Skin of body (tissue), 1 donor: ENCODE measurements at regions not wholly inside any gene's neighbourhood (a gene's known extent, or its start where the extent isn't known, plus 50 kb on each side); places are given as distances from the start of the nearest gene placed in this dataset.
"Not testable (repeated sequence)": the region's sequence is repeated elsewhere in the genome, so short reads cannot be mapped to it uniquely, and the experiment has no call there.

Experiments used
- DNase-seq: peaks from one replicate; lab custom pipeline; 2025; lab: John Stamatoyannopoulos, UW

GRCh38 chr3:153734777-153735551 is 386.2 kb upstream of the ARHGEF26 start:
- DNase-seq: no peak

GRCh38 chr3:153740109-153740508 is 381.1 kb upstream of the ARHGEF26 start:
- no peak for DNase-seq

GRCh38 chr3:153744889-153745288 is 376.3 kb upstream of the ARHGEF26 start:
- DNase-seq: no peak

- DNase-seq: no peak
Measured at GRCh38 chr3:153746211-153746610, 375.0 kb upstream of the ARHGEF26 start.

- no peak for DNase-seq
Measured at GRCh38 chr3:153749070-153749610, 372.1 kb upstream of the ARHGEF26 start.

- DNase-seq: no peak
Measured at GRCh38 chr3:153752405-153753027, 368.7 kb upstream of the ARHGEF26 start.

- DNase-seq: no peak
Measured at GRCh38 chr3:153753035-153753434, 368.2 kb upstream of the ARHGEF26 start.

GRCh38 chr3:153756816-153757215 is 364.4 kb upstream of the ARHGEF26 start:
- DNase-seq: no peak

GRCh38 chr3:153757839-153758238 is 363.4 kb upstream of the ARHGEF26 start:
- DNase-seq: no peak

GRCh38 chr3:153760948-153761347 is 360.2 kb upstream of the ARHGEF26 start:
- DNase-seq: no peak

- no peak for DNase-seq
Measured at GRCh38 chr3:153762411-153763235, 358.6 kb upstream of the ARHGEF26 start.

GRCh38 chr3:153767601-153768560 is 353.3 kb upstream of the ARHGEF26 start:
- DNase-seq: no peak

GRCh38 chr3:153768561-153769469 is 352.4 kb upstream of the ARHGEF26 start:
- peak; percentile 43 for DNase-seq

- peak; percentile 87 for DNase-seq
Measured at GRCh38 chr3:153783106-153783505, 338.1 kb upstream of the ARHGEF26 start.

GRCh38 chr3:153783741-153784480 is 337.3 kb upstream of the ARHGEF26 start:
- DNase-seq: peak; percentile 97

GRCh38 chr3:153785901-153786300 is 335.3 kb upstream of the ARHGEF26 start:
- no peak for DNase-seq

GRCh38 chr3:153789380-153789779 is 331.8 kb upstream of the ARHGEF26 start:
- DNase-seq: no peak

GRCh38 chr3:153797056-153797455 is 324.1 kb upstream of the ARHGEF26 start:
- not testable (repeated sequence) for DNase-seq

- no peak for DNase-seq
Measured at GRCh38 chr3:153809097-153809496, 312.1 kb upstream of the ARHGEF26 start.
